22Rv1 (cell line): ENCODE measurements at regions not wholly inside any gene's neighbourhood (a gene's known extent, or its start where the extent isn't known, plus 50 kb on each side); places are given as distances from the start of the nearest gene placed in this dataset.

Experiments used
- ZFX ChIP-seq: fragments of 450-650 bp; IDR thresholded peaks from 2 replicates; pipeline ENCODE4 v1.6.1; 2017; ENCODE audit warnings: antibody characterized with exemption, borderline replicate concordance
- TF ChIP-seq, protein P1 (sequence below): fragments of 450-650 bp; IDR thresholded peaks from 2 replicates; pipeline ENCODE4 v1.5.1; 2017; ENCODE audit warnings: mild to moderate bottlenecking

DNA sequence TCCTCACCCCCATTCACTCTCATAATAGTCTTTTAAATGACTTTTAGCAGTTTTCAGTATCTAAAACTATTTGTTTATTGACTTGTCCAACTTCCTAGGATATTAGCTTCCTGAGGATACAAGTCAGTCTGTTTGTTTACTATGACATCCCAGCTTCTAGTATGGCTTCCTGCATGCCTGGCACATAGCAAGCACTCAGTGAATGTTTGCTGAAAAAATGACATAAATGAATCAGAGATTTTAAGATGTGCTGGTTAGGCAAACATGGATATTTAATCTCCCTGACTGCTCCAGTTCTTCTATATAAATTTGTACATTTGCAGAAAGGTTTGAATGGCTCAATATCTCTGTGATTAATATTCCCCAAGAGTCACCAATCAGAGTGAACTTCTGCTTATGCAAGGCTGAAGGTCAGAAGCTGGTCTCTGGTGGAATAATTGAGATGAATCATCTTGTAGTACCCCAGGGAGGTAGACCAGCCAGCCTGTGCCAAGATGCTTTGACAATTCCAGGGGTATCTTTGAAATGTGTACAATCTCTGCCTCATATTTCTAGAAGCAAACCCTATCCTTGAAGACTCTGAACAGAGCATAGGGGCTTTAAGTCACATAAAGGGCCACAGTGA, 219.0 kb upstream of the LMCD1 start:
- TF ChIP-seq, protein P1, sequence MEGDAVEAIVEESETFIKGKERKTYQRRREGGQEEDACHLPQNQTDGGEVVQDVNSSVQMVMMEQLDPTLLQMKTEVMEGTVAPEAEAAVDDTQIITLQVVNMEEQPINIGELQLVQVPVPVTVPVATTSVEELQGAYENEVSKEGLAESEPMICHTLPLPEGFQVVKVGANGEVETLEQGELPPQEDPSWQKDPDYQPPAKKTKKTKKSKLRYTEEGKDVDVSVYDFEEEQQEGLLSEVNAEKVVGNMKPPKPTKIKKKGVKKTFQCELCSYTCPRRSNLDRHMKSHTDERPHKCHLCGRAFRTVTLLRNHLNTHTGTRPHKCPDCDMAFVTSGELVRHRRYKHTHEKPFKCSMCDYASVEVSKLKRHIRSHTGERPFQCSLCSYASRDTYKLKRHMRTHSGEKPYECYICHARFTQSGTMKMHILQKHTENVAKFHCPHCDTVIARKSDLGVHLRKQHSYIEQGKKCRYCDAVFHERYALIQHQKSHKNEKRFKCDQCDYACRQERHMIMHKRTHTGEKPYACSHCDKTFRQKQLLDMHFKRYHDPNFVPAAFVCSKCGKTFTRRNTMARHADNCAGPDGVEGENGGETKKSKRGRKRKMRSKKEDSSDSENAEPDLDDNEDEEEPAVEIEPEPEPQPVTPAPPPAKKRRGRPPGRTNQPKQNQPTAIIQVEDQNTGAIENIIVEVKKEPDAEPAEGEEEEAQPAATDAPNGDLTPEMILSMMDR, result no peak
- no peak for TF ChIP-seq ZFX
